ENCODE measurements at regions not wholly inside any gene's neighbourhood (a gene's known extent, or its start where the extent isn't known, plus 50 kb on each side); places are given as distances from the start of the nearest gene placed in this dataset.
A peak's percentile ranks its signal among the peaks of the same experiment; 100 is the strongest.

- DNase-seq (no peak), ATAC-seq (no peak)
- Histone ChIP-seq H3K36me3 (no peaks in the 10 kb centered on the region), H3K4me1 (no peaks in the 10 kb centered on the region), H3K9me3 (no peaks in the 10 kb centered on the region), H3K27ac (no peak overlapping the region), H3K27me3 (no peaks in the 10 kb centered on the region), H3K4me3 (no peak overlapping the region)
- TF ChIP-seq POLR2A (IDR thresholded peaks at IDR 0.05), result no peak
- TF ChIP-seq, protein P1, sequence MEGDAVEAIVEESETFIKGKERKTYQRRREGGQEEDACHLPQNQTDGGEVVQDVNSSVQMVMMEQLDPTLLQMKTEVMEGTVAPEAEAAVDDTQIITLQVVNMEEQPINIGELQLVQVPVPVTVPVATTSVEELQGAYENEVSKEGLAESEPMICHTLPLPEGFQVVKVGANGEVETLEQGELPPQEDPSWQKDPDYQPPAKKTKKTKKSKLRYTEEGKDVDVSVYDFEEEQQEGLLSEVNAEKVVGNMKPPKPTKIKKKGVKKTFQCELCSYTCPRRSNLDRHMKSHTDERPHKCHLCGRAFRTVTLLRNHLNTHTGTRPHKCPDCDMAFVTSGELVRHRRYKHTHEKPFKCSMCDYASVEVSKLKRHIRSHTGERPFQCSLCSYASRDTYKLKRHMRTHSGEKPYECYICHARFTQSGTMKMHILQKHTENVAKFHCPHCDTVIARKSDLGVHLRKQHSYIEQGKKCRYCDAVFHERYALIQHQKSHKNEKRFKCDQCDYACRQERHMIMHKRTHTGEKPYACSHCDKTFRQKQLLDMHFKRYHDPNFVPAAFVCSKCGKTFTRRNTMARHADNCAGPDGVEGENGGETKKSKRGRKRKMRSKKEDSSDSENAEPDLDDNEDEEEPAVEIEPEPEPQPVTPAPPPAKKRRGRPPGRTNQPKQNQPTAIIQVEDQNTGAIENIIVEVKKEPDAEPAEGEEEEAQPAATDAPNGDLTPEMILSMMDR (IDR thresholded peaks at IDR 0.05), result no peak
- WGBS (ENCODE audit: insufficient coverage, low coverage, low lambda C conversion rate, missing lambda C conversion rate), result 22% methylated on average over 4 of the region's 4 CpGs
- intact Hi-C loops (cut with DNase I), result no loop called here
Measured at GRCh38 chr12:17215759-17216570, 610.0 kb upstream of the LMO3 start.

GRCh38 chr12:17214929-17215328 lies 609.0 kb upstream of the LMO3 start:
- DNase-seq (no peak), ATAC-seq (no peak)
- no peaks in the 10 kb centered on the region for H3K27me3 ChIP-seq
- WGBS (ENCODE audit: insufficient coverage, low coverage, low lambda C conversion rate, missing lambda C conversion rate), result 23% methylated on average over 2 of the region's 2 CpGs
- H3K4me3 ChIP-seq, result no peak overlapping the region
- no peaks in the 10 kb centered on the region for H3K36me3 ChIP-seq
- H3K27ac ChIP-seq, result no peak overlapping the region
- no peaks in the 10 kb centered on the region for H3K4me1 ChIP-seq
- intact Hi-C loops (cut with DNase I), result no loop called here
- TF ChIP-seq, protein P1 (IDR thresholded peaks at IDR 0.05), result no peak
- no peak for TF ChIP-seq POLR2A (IDR thresholded peaks at IDR 0.05)
- H3K9me3 ChIP-seq, result no peaks in the 10 kb centered on the region

- no peaks in the 10 kb centered on the region for H3K36me3 ChIP-seq
- intact Hi-C loops (cut with DNase I), result no loop called here
- H3K4me1 ChIP-seq, result no peaks in the 10 kb centered on the region
- H3K4me3 ChIP-seq, result no peak overlapping the region
- TF ChIP-seq, protein P1 (IDR thresholded peaks at IDR 0.05), result no peak
- no peak for TF ChIP-seq POLR2A (IDR thresholded peaks at IDR 0.05)
- no peaks in the 10 kb centered on the region for H3K27me3 ChIP-seq
- ATAC-seq (no peak), DNase-seq (no peak)
- H3K9me3 ChIP-seq, result no peaks in the 10 kb centered on the region
- no peak overlapping the region for H3K27ac ChIP-seq
Measured at GRCh38 chr12:17206553-17206952, 600.6 kb upstream of the LMO3 start.

GRCh38 chr12:17204289-17205054 lies 598.5 kb upstream of the LMO3 start:
- no peak for TF ChIP-seq POLR2A (IDR thresholded peaks at IDR 0.05)
- TF ChIP-seq, protein P1 (IDR thresholded peaks at IDR 0.05), result no peak
- intact Hi-C loops (cut with DNase I), result no loop called here

More at GRCh38 chr12:17204289-17205054, 598.5 kb upstream of the LMO3 start:
- WGBS (ENCODE audit: insufficient coverage, low coverage, low lambda C conversion rate, missing lambda C conversion rate), result no CpG with 5 or more reads among the region's 3 CpGs
- H3K36me3 ChIP-seq, result no peaks in the 10 kb centered on the region
- ATAC-seq (peak in 2 of 4 donors; percentile 9 to 28), DNase-seq (no peak)
- no peak overlapping the region for H3K4me3 ChIP-seq
- no peaks in the 10 kb centered on the region for H3K4me1 ChIP-seq
- H3K9me3 ChIP-seq, result no peaks in the 10 kb centered on the region
- H3K27ac ChIP-seq, result no peak overlapping the region
- H3K27me3 ChIP-seq, result no peaks in the 10 kb centered on the region

Data from right lobe of liver (tissue), 6 donors.